NCI-H1436 (cell line): ENCODE measurements at regions not wholly inside any gene's neighbourhood (a gene's known extent, or its start where the extent isn't known, plus 50 kb on each side); places are given as distances from the start of the nearest gene placed in this dataset.

Source experiments
- DNase-seq: peaks from one replicate; lab custom pipeline; 2025; lab: John Stamatoyannopoulos, UW

DNA sequence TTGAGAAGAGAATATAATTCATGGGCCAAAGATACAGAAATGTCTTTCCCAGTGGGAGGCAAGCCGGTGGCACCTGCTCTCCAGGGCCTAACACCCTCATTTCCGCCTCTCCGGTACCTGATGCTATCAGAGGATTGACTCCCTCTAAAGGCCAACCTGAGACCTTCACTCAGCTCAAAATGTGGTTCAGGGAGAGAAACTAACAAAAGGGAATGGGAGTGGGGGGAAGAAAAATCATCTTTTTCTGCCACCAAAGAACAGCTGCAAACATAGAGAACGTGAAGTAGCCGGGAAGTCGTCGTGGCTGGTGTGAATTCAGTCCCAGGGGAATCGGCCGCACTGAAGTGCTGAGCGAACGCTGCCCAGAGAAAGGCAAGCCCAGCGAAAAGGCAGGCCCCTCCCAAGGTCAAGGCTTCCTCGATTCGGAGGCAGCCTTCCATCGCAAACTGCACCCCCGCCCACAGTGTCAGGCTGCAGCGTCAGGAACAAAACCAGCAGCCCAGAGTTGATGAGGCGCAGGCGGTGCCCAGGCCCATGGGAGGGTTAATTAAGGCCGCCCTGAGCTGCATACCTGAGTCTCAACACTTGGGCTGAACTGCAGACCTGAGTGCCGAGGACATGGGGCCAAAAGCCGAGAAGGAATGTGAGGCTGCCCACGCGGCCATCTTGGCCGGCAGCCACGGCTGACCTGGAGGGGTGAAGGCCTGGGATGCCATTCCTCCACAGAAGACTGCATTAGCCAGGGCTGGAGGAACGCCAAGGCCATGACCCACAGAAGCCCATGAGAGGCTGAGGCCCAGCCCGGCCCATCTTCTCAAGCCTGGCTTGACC, 160.2 kb downstream of the PSMG1 start:
- DNase-seq = peak; percentile 77

DNA sequence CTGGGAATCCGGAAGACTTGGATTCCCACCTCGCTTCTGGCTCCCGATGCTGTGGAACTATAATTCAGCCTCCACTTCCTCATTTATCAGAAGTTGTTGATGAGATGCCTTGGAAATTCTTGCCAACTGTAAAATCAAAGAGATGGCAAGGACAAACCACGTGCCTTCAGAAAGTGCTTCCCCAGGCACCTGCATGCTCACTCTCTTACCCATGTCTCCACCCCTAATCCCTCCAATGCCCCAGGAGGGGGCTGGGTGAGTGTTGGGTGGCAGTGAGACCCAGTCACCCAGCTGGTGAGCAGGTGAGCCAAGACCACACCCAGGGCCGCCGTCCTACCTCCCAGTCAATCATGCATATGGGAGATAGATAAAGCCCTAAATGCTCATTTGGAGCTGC, 160.8 kb downstream of the PSMG1 start:
- peak; percentile 77 for DNase-seq

DNA sequence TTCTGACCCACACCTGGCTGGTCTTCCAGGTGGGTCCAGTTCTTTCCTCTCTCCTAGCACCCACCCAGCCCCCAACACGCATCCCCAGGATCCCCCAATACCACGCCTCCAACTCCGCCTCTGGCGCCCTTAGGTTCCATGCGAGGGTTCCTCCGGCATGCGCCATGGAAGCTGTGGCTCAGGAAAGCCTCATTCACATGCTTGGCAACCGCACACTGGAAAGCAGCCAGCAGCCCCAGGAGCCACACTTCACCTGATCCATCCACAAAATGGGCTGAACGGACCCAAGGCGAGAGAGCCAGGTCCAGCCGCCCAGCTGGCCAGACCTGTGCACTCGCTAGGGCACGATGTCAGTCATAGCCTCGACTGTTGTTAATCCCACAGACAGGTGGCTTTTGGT, 161.2 kb downstream of the PSMG1 start:
- no peak for DNase-seq

DNA sequence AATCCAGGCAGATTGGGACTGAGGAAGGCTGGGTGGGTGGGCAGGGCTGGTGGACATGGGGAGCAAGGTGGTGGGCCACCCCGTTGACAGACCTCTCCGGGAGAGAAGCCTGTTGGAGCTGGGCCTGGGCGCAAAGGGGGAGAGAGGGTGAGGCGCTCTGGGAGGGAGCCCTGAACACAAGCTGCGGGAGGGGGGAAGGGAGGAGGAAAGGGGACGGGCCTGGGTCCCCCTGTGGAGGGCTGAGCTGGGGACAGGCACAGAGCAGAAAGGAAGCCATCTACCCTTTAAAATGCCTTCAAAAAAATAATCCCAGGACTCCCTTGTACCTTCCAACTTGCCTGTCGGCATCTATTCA, 161.8 kb downstream of the PSMG1 start:
- no peak for DNase-seq

DNA sequence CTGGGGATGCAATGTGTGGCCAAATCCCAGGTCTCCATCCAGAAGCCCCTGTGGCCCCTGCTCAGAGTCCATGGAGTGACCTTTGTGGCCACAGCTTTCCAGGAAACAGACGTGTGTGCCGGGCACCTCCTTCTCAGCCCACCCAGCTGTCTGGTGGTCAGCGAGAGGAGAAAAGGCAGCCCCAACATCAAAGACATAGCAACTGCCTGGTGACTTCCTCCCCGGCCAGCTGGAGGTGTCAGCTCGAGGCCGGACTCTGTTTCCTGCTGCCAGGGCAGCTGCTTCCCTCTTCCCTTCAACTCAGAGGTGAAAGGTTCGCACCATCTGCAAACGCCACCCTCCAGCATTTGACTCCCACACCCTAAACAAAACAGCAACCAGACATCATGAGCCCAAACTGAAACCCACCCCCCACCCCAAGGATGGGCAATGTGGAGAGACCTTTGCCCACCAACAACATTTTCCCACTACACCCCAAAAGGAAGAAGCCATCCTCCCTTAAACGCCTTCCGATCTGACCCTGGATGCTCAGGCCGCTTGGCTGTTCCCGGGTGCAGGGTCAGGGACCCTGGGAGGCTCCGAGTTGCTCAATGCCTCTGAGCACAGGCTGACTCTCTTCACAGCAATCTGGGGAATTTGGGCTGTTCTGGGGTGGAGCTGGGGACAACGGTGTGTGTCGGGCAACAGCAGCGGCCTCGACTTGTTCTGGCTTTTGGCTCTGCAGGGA, 162.3 kb downstream of the PSMG1 start:
- no peak for DNase-seq

DNA sequence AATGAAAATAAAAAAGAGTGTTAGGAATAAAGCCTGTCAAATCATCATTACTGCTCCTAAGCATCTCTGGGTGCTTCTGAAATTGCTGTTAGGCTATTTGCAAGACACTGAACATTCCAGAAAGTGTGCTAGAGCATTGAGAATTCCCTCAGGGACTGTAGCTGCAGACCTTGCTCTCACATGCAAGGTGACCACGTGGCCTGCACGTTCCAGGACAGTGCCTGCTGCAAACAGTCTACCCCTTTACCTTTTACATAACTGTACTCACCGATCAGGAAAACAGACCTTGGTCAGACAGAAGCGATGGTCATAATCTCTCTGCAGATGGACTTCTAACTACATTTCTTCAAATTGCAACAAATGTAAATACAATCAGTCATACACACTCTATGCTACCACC, 164.5 kb downstream of the PSMG1 start:
- no peak for DNase-seq

DNA sequence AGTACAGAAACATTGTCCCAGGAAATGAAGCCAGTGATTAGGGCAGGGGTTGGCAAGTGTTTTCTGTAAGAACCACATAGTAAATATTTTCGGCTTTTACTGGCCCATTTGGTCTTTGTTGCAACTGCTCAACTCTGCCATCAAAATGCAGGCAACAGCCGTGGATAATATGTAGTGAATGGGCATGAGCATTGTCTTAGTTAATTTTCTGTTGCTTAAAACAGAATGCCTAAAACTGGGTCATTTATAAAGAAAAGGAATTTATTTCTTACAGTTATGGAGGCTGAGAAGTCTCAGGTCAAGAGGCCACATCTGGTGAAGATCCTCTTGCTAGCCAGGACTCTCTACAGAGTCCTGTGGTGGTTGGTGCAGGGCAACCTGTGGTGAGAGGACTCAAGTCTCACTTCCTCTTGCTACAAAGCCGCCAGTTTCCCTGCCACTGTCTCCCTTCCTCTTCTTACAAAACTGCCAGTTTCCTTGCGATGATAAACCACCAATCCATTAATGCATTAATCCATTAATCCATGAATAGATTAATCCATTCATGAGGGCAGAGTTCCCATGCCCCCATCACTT, 166.4 kb downstream of the PSMG1 start:
- no peak for DNase-seq

DNA sequence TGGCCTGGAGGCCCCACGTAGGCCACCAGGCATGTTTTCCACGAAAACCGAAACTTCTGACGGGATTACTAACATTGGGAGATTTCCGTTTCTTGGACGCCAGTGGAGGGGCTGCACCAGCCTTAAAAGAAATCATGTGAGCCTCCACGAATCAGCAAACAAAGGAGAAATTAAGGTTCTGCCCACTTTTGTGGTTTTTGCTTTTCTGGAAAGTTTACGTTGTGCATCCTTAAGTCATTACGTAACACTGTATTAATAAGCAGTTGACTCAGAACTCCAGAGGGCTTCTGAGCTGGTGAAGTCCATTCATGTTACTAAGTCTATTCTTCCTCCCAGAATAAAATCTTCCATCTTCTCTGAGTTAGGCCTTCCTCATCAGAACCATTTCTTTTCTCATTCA, 168.5 kb downstream of the PSMG1 start:
- DNase-seq = no peak

DNA sequence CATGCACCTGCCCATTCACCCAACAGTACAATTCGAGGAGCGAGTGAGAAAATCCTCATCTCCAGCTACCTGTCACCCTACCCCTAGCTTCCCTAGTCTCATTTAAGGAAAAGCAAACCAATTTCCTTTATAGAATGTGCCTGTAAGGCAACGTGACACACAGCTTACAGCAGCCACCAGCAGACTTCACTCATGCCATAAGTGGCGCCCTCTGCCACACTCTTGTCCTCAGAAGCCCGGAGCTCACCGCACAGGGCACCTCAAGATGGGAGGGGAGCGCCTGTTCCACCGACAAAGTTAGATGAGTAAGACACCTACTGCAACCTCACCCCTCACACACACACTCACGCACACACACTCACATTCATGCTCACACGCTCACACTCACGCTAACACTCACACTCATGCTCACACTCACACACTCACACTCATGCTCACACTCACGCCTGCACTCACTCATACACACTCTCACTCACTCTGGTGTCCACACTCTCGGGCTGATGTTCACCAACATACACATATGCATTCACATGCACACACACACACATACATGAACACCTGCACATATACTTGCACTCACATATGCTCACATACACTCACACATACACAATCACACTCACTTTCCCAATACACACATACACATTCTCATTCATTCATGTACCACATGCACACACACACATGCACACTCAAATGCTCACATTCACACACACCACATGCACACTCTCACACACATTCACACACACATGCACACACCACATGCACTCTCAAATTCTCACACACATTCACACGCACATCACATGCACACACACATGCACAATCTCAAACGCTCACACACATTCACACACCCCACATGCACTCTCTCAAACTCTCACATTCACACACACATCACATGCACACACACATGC, 170.7 kb downstream of the PSMG1 start:
- no peak for DNase-seq

DNA sequence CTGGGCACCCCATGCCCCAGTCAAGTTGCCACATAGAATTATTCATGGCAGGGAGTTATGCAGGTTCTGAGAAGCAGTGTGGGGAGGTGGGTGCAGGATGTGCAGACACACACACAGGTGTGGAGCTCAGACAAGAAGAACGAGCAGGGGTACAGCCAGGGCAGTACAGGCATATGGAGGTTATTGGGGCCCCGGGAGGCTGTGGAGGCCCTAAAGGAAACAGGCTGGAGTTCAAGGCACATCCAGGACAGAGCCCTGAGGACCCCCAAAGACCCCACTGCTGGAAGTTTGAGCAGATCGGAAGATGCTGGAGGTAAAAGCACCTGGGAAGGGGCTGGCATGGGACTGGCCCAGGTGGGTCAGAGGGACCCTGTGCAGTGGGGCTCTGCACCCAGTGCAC, 171.3 kb downstream of the PSMG1 start:
- no peak for DNase-seq

DNA sequence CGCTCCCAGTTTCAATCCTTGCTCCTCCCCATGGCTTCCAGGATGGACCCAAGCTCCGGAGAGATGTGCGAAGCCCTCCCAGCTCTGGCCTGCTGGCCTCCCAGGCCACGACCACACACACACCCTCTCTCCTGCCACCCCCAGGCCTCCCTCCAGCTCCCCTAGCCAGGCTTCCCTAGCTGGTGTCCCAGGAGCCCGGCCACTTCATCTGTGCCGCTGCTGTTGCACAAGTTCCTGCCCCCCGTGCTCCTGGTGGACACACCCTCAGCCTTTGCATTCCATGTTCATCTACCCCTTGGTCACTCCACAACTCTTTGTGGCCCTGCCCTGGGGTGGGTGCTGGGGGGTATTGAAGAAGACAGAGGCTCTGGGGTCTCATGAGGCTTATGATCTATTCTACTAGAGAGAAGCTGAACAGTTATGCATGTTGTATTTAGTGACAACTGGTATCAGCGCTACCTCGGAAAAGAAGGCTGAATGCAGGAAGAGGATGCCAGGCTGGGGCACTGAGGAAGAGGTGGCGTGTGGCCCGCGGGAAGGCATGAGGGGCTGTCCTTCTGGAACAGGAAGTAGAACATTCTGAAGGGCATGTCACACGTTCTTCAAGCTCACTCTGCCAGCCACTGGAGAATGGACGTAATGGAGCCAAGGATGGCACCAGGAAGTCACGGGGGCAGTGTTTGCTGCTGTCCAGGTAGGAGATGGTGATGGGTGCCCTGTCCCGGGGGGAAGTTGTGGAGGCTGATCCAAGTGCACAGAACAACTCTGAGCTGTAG, 172.4 kb downstream of the PSMG1 start:
- no peak for DNase-seq

DNA sequence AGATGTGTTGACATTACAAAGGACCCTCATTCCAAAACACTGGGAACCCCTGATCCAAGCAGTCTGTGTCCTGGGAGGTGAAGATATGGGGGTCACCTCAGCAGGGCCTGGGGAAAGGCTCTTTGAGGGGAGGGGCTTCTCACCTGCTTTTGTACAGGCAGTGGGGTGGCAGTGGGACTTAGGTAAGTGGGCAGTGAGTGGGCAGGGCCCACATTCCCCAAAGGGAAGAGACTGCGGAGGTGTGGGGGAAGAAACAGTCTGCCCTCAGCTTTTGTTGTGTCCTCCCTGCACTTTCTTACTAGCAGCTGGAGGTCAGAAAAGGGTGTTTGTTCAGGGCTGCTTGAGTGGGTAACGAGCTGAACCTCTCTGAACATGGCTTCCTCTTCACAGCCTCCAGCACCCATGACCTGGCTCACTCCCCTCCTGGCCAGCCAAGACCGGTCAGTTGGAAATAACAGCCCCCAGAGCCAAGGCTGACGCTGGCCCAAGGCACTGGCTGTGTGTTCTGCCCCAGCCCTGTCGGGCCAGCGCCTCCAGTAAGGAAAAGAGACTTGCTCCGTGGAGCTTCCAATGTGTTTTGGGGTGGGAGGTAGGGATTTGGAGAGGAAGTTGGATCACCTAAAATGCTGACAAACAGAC, 173.5 kb downstream of the PSMG1 start:
- DNase-seq = no peak

DNA sequence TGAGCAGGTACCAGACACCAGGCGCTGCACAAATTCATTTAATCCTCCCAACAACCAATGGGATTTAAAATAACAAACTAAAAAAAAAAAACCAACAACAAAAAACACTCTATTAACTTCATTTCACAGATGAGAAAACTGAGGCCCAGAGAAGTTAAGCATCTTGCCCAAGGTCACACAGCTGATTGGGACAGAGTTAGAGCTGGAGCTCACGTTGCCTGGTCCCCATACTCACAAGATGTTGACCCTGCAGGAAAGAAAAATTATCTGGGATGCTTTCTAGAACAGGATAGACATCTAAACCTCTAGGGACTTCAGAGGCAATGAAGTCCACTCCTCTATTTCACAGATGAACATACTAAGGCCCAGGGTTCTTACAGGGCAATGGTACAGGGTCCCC, 175.3 kb downstream of the PSMG1 start:
- DNase-seq = no peak

DNA sequence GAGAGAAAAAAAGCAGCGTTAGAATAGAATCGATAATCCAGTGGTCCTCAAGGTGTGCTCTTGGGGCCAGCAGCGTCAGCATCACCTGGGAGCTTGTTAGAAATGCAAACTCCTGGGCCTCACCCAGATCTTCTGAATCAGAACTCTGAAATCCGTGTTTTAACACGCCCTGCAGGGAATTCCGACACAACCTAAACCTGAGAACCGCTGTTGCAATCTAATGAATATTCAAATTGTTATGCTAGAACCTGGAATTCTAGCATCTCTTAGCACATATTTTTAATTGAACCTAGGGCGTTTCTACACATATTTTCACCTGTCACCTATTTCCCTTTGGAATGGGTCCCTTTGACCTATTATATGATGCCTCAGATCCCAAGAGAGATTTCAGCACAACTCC, 175.7 kb downstream of the PSMG1 start:
- no peak for DNase-seq

DNA sequence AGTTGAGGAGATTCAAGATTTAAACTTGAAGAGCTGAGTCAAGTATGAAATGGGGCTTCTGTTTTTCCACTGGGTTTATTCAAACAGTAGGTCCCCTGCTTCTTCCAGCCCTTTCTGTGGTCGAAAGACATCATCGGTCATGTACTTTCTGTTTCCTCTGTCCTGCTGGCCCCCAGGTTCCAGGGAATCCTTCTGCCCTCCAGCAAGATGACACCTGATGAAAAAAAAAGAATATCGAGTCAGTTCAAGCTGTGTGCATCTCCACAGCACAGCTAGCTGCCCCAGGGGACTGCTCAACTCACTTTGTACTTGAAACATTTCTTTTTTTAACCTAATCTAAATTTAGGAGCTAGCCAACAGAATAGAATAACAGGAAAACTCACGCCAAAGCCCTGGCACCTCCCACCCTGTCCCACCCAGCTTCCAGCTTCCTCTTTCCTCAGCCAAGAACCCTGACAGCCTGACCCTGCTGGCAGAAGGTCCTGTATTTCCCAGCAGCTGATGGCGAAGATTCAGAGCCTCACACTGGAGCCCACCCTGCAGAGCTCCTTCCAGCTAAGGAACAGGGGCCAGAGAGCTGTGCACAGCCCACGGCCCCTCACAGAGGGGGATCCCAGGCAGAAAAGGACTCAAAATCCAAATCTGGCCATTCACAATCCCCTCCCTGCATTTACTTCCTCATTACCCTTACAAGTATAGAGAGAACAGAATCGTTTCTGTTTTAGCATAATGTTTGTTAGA, 176.5 kb downstream of the PSMG1 start:
- DNase-seq = no peak

DNA sequence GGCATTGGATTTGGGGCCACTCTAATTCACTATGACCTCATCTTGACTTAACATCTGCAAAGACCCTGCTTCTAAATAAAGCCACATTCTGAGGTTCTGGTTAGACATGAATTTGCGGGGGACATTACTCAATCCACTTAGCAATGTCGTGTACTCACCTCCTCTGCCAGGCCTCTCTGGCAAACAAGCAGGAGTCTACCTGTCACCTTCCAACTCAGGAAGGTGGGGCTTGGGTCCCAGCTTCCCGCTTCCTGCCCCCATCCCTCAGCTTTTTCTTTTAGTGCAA, 177.8 kb downstream of the PSMG1 start:
- DNase-seq = no peak

DNA sequence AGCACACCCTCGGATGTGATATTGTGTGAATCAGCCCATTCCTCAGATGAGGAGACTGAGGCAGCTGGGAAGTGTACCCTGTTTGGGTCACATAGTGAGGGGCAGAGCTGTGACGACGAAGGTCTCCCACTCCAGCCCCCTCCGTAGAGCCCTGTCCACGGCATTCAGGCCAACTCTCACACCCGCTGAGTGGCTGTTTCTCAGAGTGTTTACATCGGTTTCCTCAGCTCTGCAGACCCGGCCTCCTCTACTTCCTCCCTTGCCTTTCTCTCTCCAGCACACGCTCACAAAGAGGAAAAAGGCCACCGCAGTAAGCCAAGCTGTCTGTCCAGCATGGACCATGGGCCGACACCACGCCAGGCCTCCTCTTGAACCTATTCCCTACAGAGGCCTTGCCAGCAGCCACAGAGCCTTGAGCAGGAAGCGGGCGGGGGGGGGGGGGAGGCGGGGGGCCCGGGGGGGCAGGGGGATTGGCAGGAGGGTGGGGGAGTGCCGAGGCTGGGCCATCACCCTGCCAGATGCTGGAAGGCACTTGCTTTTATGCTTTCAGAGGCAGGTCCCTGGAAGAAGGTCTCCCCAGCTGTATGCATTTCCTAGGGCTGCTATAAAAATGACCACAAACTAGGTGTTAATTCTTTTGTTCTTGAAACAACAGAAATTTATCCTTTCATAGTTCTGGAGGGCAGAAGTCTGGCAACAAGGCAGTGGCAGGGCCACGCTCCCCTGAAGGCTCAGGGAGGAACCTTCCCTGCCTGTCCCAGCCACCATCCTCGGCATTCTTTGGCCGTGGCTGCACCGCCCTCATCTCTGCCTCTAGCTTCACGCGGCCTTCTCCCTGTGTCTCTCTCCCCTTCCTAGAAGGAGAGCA, 178.4 kb downstream of the PSMG1 start:
- peak; percentile 13 for DNase-seq

DNA sequence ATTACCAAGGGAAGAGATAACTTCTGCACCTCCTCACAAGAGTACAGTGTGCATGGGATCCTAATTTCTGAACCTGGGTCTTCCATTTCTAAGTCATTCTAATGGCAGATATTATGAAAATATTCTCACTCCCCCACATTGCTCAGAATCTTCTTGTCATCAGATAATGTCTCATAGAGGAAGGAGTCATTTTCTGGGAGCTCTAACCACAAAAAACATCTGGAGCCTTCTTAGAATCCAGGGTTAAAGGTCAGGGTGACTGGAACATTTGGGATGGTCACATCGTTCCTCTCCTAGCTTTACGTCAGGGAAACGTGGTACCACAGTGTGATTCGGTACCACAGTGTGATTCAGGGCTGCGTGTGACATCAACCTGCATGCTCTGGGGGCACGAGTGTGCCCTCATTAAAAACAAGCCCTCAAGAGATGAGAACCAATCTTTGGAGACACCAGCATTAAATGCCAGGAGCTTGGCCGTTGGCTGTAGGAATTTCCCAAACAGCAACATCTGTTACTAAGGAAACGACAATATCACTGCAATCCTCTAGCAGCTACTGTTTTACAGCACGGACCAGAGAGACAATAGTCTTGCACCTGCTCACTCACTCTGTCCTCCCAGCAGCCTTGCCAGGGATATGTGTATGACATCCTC, 179.1 kb downstream of the PSMG1 start:
- DNase-seq = no peak

DNA sequence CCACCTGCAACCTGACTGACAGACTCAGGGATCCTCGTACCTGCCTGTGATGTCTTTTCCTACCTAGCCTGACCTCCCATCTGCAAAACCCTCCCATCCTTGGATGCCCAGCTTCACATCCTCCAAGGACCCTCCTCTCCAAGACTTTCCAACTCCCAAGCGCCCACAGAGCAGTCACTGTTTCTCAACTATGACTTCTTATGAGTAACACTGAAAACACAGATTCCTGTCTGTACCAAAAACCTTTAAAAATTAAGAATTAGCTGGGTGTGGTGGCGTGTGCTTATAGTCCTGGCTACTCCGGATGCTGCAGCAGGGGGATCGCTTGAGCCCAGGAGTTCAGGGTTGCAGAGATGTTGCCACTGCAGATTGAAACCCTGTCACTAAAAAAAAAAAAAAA, 181.9 kb downstream of the PSMG1 start:
- no peak for DNase-seq
